HG02885 (cell line): ENCODE measurements at regions not wholly inside any gene's neighbourhood (a gene's known extent, or its start where the extent isn't known, plus 50 kb on each side); places are given as distances from the start of the nearest gene placed in this dataset.

Experiments used
- ATAC-seq: cut with Tn5 transposase; IDR thresholded peaks from one replicate; pipeline ENCODE4 v1.9.1; 2021; ENCODE audit warnings: mild to moderate bottlenecking; ENCODE audit not compliant: unreplicated experiment, poor library complexity

GRCh38 chr6:130754786-130755367, 72.3 kb upstream of the SMLR1 start:
- no peak for ATAC-seq

DNA sequence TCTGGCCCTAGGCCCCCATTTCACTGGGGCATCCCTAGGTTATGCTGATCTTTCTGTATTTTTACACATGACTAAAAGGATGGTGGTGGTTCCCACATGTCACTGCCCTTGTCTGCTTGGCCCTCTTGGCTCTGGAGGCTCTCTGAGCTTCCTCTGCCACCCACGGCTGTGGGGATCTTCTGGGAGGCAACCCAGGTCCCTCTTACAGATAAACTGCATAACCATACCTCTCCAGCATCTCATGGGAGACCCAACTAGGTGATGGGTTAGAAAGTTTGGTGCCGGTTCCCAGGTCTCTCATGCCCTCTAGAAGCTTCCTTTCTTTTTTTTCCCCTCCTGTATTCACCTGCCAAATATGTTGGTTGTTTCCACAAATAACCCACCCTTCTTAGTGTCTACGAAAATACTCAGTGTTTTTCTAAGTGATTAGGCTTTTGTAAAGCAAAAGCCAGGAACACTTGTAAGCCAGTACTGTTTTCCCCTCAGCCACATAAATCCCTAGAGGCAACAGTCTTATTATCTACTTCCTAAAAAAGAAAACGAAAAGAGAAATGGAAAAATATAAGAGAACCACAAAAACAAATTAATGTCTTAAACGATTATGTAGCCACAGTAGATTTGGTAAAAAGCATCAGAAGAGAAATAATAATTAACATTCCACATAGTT, 71.7 kb upstream of the SMLR1 start:
- ATAC-seq: no peak

GRCh38 chr6:130756824-130757223, 70.4 kb upstream of the SMLR1 start:
- no peak for ATAC-seq

GRCh38 chr6:130758813-130759212, 68.4 kb upstream of the SMLR1 start:
- no peak for ATAC-seq

- ATAC-seq: no peak
Observed at GRCh38 chr6:130760006-130760405, 67.2 kb upstream of the SMLR1 start.

DNA sequence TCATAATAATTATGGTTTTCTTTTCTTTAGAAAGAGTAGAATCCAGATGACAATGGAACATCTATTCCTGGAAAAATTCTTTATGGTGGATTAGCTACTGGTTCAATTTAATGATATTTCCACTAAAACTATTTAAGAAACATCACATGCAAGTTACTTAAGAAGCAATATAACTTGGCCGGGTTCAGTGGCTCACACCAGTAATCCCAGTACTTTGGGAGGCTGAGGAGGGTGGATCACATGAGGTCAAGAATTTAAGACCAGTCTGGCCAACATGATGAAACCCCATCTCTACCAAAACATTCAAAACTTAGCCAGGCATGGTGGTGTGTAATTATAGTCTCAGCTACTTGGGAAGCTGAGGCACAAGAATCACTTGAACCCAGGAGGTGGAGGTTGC, 65.9 kb upstream of the SMLR1 start:
- ATAC-seq: no peak

GRCh38 chr6:130765181-130765727, 62.0 kb upstream of the SMLR1 start:
- no peak for ATAC-seq

GRCh38 chr6:130766239-130767144, 60.7 kb upstream of the SMLR1 start:
- no peak for ATAC-seq

- no peak for ATAC-seq
Observed at GRCh38 chr6:130769861-130770260, 57.3 kb upstream of the SMLR1 start.

DNA sequence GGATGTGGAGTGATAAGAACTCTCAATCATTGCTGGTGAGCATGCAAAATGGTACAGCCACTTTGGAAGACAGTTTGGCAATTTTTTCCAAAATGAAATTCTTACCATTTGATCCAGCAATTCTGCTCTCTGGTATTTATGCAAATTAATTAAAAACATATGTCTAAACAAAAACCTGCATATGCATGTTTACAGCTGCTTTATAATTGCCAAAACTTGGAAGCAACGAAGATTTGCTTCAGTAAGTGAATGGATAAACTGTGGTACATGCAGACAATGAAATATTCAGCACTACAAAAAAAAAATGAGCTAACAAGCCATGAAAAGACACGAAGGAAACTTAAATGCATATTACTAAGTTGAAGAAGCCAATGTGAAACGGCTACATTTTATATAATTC, 55.5 kb upstream of the SMLR1 start:
- no peak for ATAC-seq

DNA sequence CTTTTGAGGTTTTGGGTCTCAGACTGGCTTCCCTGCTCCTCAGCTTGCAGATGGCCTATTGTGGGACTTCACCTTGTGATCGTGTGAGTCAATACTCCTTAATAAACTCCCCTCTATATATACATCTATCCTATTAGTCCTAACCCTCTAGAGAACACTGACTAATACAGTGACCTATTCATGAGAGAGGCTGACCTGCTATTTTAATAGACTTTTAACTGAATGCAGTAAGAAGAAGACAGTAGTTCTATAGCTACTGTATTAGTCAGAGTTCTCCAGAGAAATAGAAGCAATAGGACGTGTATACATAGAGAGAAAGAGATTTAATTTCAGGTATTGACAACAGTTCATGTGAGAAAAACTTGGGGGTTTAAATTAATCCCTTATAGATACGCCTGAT, 53.3 kb upstream of the SMLR1 start:
- ATAC-seq: no peak

- ATAC-seq: no peak
Observed at GRCh38 chr6:130775411-130776012, 51.7 kb upstream of the SMLR1 start.

DNA sequence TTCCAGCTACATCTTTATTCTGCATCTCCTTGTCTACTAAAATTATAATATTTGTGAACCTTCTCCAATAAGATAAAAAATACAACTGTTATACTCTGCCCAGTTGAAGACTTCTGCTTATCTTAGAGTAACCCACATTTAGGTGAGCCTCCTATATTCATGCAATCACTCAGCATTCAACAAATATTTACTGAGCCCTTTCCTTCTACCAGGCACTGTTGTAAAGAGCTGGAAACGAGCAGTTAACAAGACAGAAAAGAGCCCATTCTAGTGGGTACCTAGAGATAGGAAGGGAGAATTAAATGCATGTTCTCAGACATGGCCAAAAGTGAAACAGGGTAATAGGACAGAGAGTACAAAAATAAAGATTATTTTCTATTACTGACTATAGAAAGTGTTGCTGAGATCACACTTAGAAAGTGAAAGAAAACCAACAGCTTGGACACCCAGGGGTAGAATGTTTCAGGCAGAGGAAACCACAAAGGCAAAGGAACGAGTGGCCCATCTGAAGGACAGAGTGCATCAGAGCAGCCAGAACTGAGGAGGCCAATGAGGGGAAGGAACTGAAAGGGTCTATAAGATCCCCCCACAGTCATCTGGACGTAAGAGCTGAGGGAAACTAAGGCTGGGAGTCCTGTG, 50.8 kb upstream of the SMLR1 start:
- ATAC-seq: peak; percentile 95
